H9 (cell line): ENCODE measurements at regions not wholly inside any gene's neighbourhood (a gene's known extent, or its start where the extent isn't known, plus 50 kb on each side); places are given as distances from the start of the nearest gene placed in this dataset.

Source experiments
- DNase-seq: peaks from one replicate; pipeline ENCODE4 v3.0.0-alpha.2; 2017
- H2AFZ ChIP-seq: one replicate; pipeline ENCODE4 v1.6.1; 2013; ENCODE audit warnings: mild to moderate bottlenecking, low read length, control low read depth, moderate library complexity
- H2AK5ac ChIP-seq: 2 replicates; pipeline ENCODE4 v1.6.1; 2013; ENCODE audit warnings: low read length, control low read depth, mixed read lengths; ENCODE audit not compliant: insufficient read length
- H2BK120ac ChIP-seq: one replicate; pipeline ENCODE4 v1.6.1; 2013; ENCODE audit warnings: low read depth, mild to moderate bottlenecking, low read length, control low read depth, inconsistent platforms; ENCODE audit not compliant: poor library complexity, severe bottlenecking
- H2BK12ac ChIP-seq: 2 replicates; pipeline ENCODE4 v1.6.1; 2013; ENCODE audit warnings: low read length, control low read depth, mixed read lengths, low read depth; ENCODE audit not compliant: insufficient read length
- H2BK15ac ChIP-seq: 2 replicates; pipeline ENCODE4 v1.6.1; 2013; ENCODE audit warnings: low read depth, low read length, control low read depth
- H2BK20ac ChIP-seq: one replicate; pipeline ENCODE4 v1.6.1; 2013; ENCODE audit warnings: low read depth, mild to moderate bottlenecking, low read length, control low read depth, inconsistent platforms; ENCODE audit not compliant: poor library complexity, severe bottlenecking
- H2BK5ac ChIP-seq: 2 replicates; pipeline ENCODE4 v1.6.1; 2013; ENCODE audit warnings: low read length, control low read depth, mixed read lengths; ENCODE audit not compliant: insufficient read length
- H3K14ac ChIP-seq: 2 replicates; pipeline ENCODE4 v1.6.1; 2013; ENCODE audit warnings: low read length, control low read depth; ENCODE audit not compliant: insufficient read depth
- H3K18ac ChIP-seq: 2 replicates; pipeline ENCODE4 v1.6.1; 2013; ENCODE audit warnings: low read depth, mild to moderate bottlenecking, mixed read lengths, low read length, control low read depth; ENCODE audit not compliant: insufficient read length
- H3K23ac ChIP-seq: 2 replicates; pipeline ENCODE4 v1.6.1; 2013; ENCODE audit warnings: low read length, control low read depth, mixed read lengths, low read depth; ENCODE audit not compliant: insufficient read length
- H3K23me2 ChIP-seq: 2 replicates; pipeline ENCODE4 v1.6.1; 2013; ENCODE audit warnings: low read depth, mild to moderate bottlenecking, mixed read lengths, low read length, control low read depth; ENCODE audit not compliant: insufficient read length, poor library complexity, severe bottlenecking
- H3K27ac ChIP-seq: 2 replicates; pipeline ENCODE4 v1.5.1; 2013; ENCODE audit warnings: low read length, control low read depth, mixed read lengths, low read depth; ENCODE audit not compliant: insufficient read length
- H3K27me3 ChIP-seq: 2 replicates; pipeline ENCODE4 v1.6.1; 2013; ENCODE audit warnings: low read length, control low read depth, inconsistent platforms; ENCODE audit not compliant: insufficient read depth
- H3K4ac ChIP-seq: 2 replicates; pipeline ENCODE4 v1.6.1; 2013; ENCODE audit warnings: low read depth, mild to moderate bottlenecking, control low read depth, inconsistent platforms, low read length, moderate library complexity
- H3K4me1 ChIP-seq: 2 replicates; pipeline ENCODE4 v1.6.1; 2013; ENCODE audit warnings: low read length, control low read depth, inconsistent platforms; ENCODE audit not compliant: insufficient read depth
- H3K4me2 ChIP-seq: 2 replicates; pipeline ENCODE4 v1.6.1; 2013; ENCODE audit warnings: low read length, control low read depth, mixed read lengths; ENCODE audit not compliant: insufficient read length, insufficient read depth
- H3K56ac ChIP-seq: 2 replicates; pipeline ENCODE4 v1.6.1; 2013; ENCODE audit warnings: low read depth, mild to moderate bottlenecking, mixed read lengths, low read length, control low read depth; ENCODE audit not compliant: insufficient read length
- H3K79me1 ChIP-seq: 2 replicates; pipeline ENCODE4 v1.6.1; 2013; ENCODE audit warnings: low read depth, mild to moderate bottlenecking, moderate library complexity, low read length, control low read depth, inconsistent platforms; ENCODE audit not compliant: insufficient read depth, poor library complexity, severe bottlenecking
- H3K79me2 ChIP-seq: 2 replicates; pipeline ENCODE4 v1.6.1; 2013; ENCODE audit warnings: low read length, control low read depth, inconsistent platforms; ENCODE audit not compliant: insufficient read depth
- H3K9ac ChIP-seq: 2 replicates; pipeline ENCODE4 v1.6.1; 2013; ENCODE audit warnings: low read length, control low read depth, mixed read lengths; ENCODE audit not compliant: insufficient read length; ENCODE audit errors: extremely low read depth
- H3K9me3 ChIP-seq: one replicate; pipeline ENCODE4 v1.6.1; 2013; ENCODE audit warnings: low read depth, low read length, inconsistent platforms; ENCODE audit not compliant: control insufficient read depth
- H3T11ph ChIP-seq: one replicate; pipeline ENCODE4 v1.6.1; 2013; ENCODE audit warnings: mild to moderate bottlenecking, low read length, control low read depth, inconsistent platforms
- H4K20me1 ChIP-seq: one replicate; pipeline ENCODE4 v1.6.1; 2013; ENCODE audit not compliant: control insufficient read depth, insufficient read length, insufficient read depth
- H4K5ac ChIP-seq: 2 replicates; pipeline ENCODE4 v1.6.1; 2013; ENCODE audit warnings: low read depth, mild to moderate bottlenecking, mixed read lengths, low read length, control low read depth; ENCODE audit not compliant: insufficient read length
- H4K8ac ChIP-seq: replicated peaks from 2 replicates; pipeline ENCODE4 v1.6.1; 2013; ENCODE audit warnings: low read length, control low read depth, mixed read lengths, low read depth; ENCODE audit not compliant: insufficient read length
- H4K91ac ChIP-seq: 2 replicates; pipeline ENCODE4 v1.6.1; 2013; ENCODE audit warnings: low read depth, mild to moderate bottlenecking, moderate library complexity, mixed read lengths, low read length, control low read depth; ENCODE audit not compliant: insufficient read length
- H3K27ac Mint-ChIP-seq, 3 experiments: 2 replicates in 2 of 3; 3 replicates in 1 of 3; pipeline ENCODE4 v1.8.0; 2020 to 2021; ENCODE audit warnings: mixed read lengths in 3 of 3, mild to moderate bottlenecking in 1 of 3, moderate library complexity in 1 of 3
- H3K27me3 Mint-ChIP-seq: 2 replicates; pipeline ENCODE4 v1.8.0; 2021; ENCODE audit warnings: low read depth, mild to moderate bottlenecking, moderate library complexity, mixed read lengths
- H3K36me3 Mint-ChIP-seq, 3 experiments: 2 replicates in 2 of 3; 3 replicates in 1 of 3; pipeline ENCODE4 v1.8.0; 2020 to 2021; ENCODE audit warnings: low read depth in 3 of 3, mixed read lengths in 3 of 3; ENCODE audit not compliant: insufficient read depth in 1 of 3
- H3K4me1 Mint-ChIP-seq, 2 experiments: 2 replicates each; pipeline ENCODE4 v1.8.0; 2020; ENCODE audit warnings: mixed read lengths in 2 of 2
- H3K4me3 Mint-ChIP-seq, 2 experiments: 2 replicates in 1 of 2; 3 replicates in 1 of 2; pipeline ENCODE4 v1.8.0; 2020 to 2021; ENCODE audit warnings: mild to moderate bottlenecking in 2 of 2, mixed read lengths in 2 of 2, moderate library complexity in 1 of 2
- H3K9me3 Mint-ChIP-seq, 2 experiments: 2 replicates in 1 of 2; 3 replicates in 1 of 2; pipeline ENCODE4 v1.8.0; 2020; ENCODE audit warnings: mild to moderate bottlenecking in 2 of 2, mixed read lengths in 2 of 2, moderate library complexity in 1 of 2
- WGBS: extraction: QIAGEN DNeasy Blood & Tissue Kit; methylation state at CpG from one replicate; pipeline ENCODE4 v1.1.7; 2013; ENCODE audit warnings: missing lambda C conversion rate, low lambda C conversion rate, mixed read lengths; ENCODE audit not compliant: insufficient read length; ENCODE audit errors: extremely low coverage; 5-methylcytosine and 5-hydroxymethylcytosine counted together
- TF ChIP-seq, protein P1 (sequence below): fragments of 200-600 bp; sonication (generic); conservative IDR thresholded peaks from 3 replicates; pipeline ENCODE4 v1.8.0; 2021; ENCODE audit warnings: antibody characterized with exemption, mild to moderate bottlenecking

DNA sequence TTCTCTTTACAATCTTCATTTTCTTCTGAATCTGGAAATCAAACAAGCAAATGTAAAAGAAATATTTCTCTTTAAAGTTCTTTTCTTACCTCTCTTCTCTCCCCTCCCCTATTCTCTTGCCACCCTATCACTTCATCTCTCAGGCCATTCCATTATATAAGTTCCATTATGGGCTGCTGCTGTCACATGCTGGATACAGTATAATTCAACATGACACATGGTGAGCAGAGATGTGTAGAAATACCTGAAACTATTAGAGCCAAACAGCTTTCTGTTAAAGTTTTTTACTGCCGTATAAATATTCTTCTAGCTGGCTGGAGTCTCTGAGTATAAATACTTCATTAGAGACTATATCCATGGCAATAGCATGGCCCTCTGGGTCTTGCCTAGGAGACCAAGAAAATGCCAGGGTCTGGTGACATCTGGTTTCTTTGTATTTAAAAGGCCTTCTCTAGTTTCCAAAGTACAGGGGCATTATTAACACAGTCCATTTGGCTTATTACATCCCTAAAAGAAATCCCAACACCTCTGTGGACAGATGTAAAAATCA, 139.6 kb downstream of the TFAP2B start:
- no peak overlapping the region for H3T11ph ChIP-seq
- TF ChIP-seq, protein P1, sequence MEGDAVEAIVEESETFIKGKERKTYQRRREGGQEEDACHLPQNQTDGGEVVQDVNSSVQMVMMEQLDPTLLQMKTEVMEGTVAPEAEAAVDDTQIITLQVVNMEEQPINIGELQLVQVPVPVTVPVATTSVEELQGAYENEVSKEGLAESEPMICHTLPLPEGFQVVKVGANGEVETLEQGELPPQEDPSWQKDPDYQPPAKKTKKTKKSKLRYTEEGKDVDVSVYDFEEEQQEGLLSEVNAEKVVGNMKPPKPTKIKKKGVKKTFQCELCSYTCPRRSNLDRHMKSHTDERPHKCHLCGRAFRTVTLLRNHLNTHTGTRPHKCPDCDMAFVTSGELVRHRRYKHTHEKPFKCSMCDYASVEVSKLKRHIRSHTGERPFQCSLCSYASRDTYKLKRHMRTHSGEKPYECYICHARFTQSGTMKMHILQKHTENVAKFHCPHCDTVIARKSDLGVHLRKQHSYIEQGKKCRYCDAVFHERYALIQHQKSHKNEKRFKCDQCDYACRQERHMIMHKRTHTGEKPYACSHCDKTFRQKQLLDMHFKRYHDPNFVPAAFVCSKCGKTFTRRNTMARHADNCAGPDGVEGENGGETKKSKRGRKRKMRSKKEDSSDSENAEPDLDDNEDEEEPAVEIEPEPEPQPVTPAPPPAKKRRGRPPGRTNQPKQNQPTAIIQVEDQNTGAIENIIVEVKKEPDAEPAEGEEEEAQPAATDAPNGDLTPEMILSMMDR = no peak
- no peaks in the 10 kb centered on the region for H3K4me1 ChIP-seq
- H3K18ac ChIP-seq = no peak overlapping the region
- no peak overlapping the region for H3K4me2 ChIP-seq
- no peak overlapping the region for H2AK5ac ChIP-seq
- no peak overlapping the region for H3K14ac ChIP-seq
- H2BK20ac ChIP-seq = no peak overlapping the region
- no peak overlapping the region for H4K5ac ChIP-seq
- no peak overlapping the region for H2BK12ac ChIP-seq
- no peaks in the 10 kb centered on the region for H4K20me1 ChIP-seq
- H3K4me1 Mint-ChIP-seq = peaks cover 3 to 4% of the 10 kb centered on the region in 2 experiments; a peak in 3 of 4 replicates
- no peaks in the 10 kb centered on the region for H3K79me1 ChIP-seq
- no peaks in the 10 kb centered on the region for H3K9me3 ChIP-seq
- H3K27ac ChIP-seq = no peak overlapping the region
- no peaks in the 10 kb centered on the region for H3K36me3 Mint-ChIP-seq
- no peak overlapping the region for H3K27ac Mint-ChIP-seq
- DNase-seq = no peak
- no peak overlapping the region for H3K4ac ChIP-seq
- no peaks in the 10 kb centered on the region for H3K9me3 Mint-ChIP-seq
- no peaks in the 10 kb centered on the region for H3K27me3 Mint-ChIP-seq
- no peak overlapping the region for H2BK120ac ChIP-seq
- WGBS = no CpG with 5 or more reads among the region's 1 CpG
- no peak overlapping the region for H4K91ac ChIP-seq
- no peak overlapping the region for H2BK5ac ChIP-seq
- no peak overlapping the region for H2BK15ac ChIP-seq
- no peaks in the 10 kb centered on the region for H3K27me3 ChIP-seq
- no peak overlapping the region for H4K8ac ChIP-seq
- H2AFZ ChIP-seq = no peak overlapping the region
- H3K9ac ChIP-seq = no peak overlapping the region
- H3K56ac ChIP-seq = no peak overlapping the region
- no peak overlapping the region for H3K23ac ChIP-seq
- H3K79me2 ChIP-seq = no peaks in the 10 kb centered on the region
- no peak overlapping the region for H3K4me3 Mint-ChIP-seq
- no peaks in the 10 kb centered on the region for H3K23me2 ChIP-seq
